ENCODE measurements at regions not wholly inside any gene's neighbourhood (a gene's known extent, or its start where the extent isn't known, plus 50 kb on each side); places are given as distances from the start of the nearest gene placed in this dataset.

DNA sequence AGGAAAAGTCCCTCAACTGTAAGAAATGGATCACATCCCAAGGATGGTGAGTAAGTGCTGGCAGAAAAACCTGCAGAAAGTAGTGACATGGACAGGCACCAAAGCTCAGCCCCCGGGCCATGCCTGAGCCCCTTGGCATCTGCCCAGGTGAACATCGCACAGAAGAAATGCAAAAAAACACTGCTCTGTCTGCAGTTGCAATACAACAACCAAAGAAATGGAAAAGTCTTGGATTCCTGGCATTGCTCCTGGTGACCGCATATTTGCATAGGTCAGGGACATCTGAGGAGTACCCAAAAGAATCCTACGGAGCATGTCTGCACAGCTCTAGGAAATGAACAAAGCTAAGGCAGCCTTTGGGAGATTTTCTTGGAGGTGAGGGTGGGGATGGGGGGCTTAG is 63.1 kb upstream of the PTPRT start:
- TF ChIP-seq, protein P1, sequence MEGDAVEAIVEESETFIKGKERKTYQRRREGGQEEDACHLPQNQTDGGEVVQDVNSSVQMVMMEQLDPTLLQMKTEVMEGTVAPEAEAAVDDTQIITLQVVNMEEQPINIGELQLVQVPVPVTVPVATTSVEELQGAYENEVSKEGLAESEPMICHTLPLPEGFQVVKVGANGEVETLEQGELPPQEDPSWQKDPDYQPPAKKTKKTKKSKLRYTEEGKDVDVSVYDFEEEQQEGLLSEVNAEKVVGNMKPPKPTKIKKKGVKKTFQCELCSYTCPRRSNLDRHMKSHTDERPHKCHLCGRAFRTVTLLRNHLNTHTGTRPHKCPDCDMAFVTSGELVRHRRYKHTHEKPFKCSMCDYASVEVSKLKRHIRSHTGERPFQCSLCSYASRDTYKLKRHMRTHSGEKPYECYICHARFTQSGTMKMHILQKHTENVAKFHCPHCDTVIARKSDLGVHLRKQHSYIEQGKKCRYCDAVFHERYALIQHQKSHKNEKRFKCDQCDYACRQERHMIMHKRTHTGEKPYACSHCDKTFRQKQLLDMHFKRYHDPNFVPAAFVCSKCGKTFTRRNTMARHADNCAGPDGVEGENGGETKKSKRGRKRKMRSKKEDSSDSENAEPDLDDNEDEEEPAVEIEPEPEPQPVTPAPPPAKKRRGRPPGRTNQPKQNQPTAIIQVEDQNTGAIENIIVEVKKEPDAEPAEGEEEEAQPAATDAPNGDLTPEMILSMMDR (conservative IDR thresholded peaks at IDR 0.05; ENCODE audit: low read depth, low read length) = no peak
- no peak for TF ChIP-seq EZH2 (IDR thresholded peaks at IDR 0.05; ENCODE audit: borderline replicate concordance, low read depth, low read length, poor library complexity, severe bottlenecking)
